ENCODE measurements at regions not wholly inside any gene's neighbourhood (a gene's known extent, or its start where the extent isn't known, plus 50 kb on each side); places are given as distances from the start of the nearest gene placed in this dataset.
"Not testable (repeated sequence)": the region's sequence is repeated elsewhere in the genome, so short reads cannot be mapped to it uniquely, and the experiment has no call there.

DNA sequence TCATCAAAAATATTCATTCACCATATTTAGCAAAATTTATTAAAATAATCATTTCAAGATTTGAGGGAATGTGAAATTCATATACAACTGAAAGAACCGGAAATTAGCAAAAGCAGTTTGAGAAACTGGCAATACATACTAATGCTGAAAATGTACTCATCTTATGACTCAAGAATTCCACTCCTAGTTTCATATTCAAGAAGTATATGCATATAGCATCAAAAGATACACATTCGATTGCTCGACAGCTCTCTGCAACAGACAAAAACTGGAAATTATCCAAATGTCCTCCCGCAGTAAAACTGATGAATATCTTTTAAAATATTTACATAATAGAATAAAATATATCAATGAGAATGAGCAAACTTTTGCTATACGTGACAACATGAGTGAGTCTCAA lies 189.2 kb upstream of the MGAT4C start:
- no peak for DNase-seq (ENCODE audit: low read depth in 2 of 2)

DNA sequence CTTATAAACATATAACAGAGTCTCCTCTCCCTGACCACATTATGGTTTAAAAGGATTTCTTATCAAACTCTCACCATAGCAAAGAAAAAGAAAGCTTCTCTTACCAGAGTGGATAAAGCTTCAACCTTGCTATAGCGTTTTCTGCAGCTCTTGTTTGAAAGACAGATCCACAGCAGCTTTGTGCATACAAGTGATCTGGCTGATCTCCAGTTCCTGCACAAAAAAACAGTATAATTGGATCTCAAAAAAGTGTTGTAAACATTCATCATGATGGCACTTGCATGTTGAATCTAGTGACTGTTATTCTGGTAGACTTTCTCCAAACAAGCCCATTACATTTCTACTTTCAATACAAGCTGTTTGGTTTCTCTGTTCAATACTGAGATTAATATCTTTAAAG lies 178.9 kb upstream of the MGAT4C start:
- no peak for DNase-seq (ENCODE audit: low read depth in 2 of 2)

GRCh38 chr12:86429824-86430223 lies 173.6 kb upstream of the MGAT4C start:
- no peak for DNase-seq (ENCODE audit: low read depth in 2 of 2)

DNA sequence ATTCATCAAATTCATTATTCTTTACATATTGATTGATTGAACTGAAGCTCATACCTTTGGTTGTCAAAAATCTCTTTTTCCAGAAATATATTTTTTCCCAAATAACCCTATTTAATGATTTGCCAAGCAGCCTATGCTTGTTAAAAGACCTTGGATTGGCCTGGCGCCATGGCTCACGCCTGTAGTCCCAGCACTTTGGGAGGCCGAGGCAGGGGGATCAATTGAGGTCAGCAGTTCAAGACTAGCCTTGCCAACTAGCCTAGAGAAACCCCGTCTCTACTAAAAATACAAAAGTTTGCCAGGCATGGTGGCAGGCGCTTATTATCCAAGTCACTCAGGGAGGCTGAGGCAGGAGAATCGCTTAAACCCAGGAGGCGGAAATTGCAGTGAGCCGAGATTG lies 165.1 kb upstream of the MGAT4C start:
- no peak for DNase-seq (ENCODE audit: low read depth in 2 of 2)

DNA sequence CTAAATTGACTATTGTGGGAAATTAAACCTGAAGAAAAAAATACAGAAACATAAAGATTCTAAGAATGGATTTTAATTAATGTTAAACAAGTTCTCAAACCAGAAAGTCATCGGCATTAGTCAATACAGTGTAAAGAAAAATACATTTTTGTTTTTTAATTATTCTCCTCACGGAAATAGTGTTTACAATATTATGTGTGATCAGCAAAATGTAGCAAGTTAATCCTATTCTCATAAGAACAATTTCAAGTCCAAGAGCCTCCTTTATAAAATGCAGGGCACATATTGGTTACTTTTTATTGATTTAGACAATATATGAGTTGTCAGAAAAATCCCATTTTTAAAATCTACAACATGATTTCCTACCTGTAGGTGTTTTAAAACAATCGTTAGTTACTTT lies 158.0 kb upstream of the MGAT4C start:
- no peak for DNase-seq (ENCODE audit: low read depth in 2 of 2)

GRCh38 chr12:86411710-86412109 lies 155.5 kb upstream of the MGAT4C start:
- DNase-seq (ENCODE audit: low read depth in 2 of 2): no peak

DNA sequence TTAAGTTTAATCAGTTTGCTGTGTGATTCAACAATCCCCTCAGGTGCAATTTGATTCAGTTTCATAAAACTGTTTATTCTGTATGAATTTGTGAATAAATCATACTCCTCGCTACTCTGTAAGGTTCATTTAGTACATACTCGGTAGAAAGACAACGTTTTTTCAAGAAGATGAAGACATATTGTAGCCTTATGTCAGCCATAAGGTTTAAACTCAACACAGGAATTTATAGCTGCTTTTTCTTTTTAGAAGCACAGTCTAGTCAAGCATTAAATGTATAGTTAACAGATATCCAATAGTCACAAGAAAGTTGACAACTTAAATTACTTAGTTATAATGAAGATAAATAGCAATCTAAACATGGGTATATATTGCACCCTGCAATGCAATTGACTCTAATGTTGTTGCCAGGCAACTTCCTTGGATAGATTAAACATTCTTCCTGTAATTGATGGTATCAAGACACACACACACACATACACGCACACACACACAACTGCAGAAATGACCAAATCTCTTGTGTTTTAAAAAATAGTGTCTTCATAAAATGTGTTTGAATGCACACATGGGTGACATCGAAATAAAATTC lies 151.5 kb upstream of the MGAT4C start:
- no peak for DNase-seq (ENCODE audit: low read depth in 2 of 2)

DNA sequence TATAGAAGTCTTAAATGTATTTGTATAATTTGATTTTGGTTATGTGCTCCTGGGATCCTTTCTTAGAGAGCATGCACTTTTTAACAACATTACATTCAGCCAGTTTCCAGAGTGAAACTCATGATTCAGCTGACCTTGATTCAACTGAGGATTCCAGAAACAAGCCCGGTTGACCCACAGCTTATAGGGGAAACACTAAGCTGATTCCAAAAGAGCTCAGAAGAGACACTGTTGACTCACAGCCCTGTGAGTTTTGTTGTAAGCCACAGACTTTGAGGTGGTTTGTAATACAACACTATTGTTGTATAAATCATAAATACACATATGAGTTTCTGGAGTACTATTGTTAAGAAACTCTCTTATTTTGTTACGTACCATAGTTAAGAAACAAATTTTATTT lies 133.8 kb upstream of the MGAT4C start:
- DNase-seq (ENCODE audit: low read depth in 2 of 2): no peak

- no peak for DNase-seq (ENCODE audit: low read depth in 2 of 2)
These were observed 131.5 kb upstream of the MGAT4C start for GRCh38 chr12:86387591-86388145.

DNA sequence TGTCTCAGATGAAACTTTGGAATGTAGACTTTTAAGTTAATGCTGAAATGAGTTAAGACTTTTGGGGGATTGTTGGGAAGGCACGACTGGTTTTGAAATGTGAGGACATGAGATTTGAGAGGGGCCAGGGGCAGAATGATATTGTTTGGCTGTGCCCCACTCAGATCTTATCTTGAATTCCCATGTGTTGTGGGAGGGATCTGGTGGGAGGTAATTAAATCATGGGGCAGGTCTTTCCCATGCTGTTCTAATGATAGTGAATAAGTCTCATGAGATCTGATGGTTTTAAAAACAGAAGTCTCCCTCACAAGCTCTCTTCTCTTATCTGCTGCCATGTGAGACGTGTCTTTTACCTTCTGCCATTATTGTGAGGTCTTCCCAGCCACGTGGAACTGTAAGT lies 127.6 kb upstream of the MGAT4C start:
- not testable (repeated sequence) for DNase-seq (ENCODE audit: low read depth in 2 of 2)

DNA sequence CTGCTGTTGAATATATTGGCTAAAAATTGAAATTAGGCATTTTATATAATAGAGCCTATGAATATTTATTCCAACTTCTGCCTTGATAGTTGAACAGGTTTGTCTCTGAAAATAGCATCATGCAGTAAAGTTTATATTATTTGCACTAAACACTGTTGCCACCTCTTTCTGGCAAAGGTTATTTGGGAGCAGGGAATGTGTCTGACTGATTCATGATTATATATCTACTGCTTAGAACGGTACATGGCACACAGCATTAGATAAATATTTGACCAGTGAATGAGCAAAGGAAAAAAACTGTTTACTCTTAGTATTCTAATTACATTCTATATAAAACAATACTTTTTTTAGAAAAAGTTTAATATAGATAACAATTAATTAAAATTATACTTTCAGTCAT lies 123.1 kb upstream of the MGAT4C start:
- no peak for DNase-seq (ENCODE audit: low read depth in 2 of 2)

GRCh38 chr12:86376052-86376451 lies 119.9 kb upstream of the MGAT4C start:
- no peak for DNase-seq (ENCODE audit: low read depth in 2 of 2)

DNA sequence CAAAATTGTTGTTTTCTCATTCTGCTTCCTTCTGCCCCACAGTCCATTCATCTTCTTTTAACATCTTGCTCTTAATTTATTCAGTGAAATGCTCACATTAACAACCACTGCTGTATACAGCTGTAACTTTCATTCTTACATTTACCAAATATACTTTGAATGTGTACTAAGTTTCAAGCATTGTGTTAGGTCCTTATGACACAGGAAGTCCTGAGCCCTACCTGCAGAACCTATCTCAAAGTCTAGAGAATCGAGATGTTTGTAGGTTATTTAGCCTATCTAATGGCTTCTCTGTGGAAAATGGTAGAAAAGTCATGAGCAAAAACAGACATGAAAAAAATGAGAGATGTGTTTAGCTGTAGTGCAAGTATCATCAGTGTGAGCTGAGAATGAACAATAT lies 117.6 kb upstream of the MGAT4C start:
- no peak for DNase-seq (ENCODE audit: low read depth in 2 of 2)

DNA sequence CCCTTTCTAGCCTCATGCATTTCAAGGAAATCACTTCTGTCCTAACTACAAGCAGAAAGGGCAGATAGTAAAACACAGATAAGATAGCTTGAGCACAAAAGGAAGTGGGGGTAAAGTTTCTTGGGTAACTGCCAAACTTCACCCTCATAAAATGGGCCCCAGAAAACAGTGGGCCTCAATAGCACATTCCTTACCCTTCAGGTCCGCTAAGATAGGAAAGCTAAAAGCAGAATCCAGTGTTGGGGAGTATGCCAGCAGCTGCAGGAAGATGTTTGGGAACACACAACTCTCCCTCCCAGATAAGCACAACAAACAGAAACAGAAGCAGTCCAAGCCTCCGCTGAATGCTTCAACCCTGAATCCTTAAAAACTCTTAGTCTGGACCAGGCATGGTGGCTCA lies 110.9 kb upstream of the MGAT4C start:
- no peak for DNase-seq (ENCODE audit: low read depth in 2 of 2)

GRCh38 chr12:86349196-86349595 lies 93.0 kb upstream of the MGAT4C start:
- DNase-seq (ENCODE audit: low read depth in 2 of 2): no peak

- no peak for DNase-seq (ENCODE audit: low read depth in 2 of 2)
These were observed 77.8 kb upstream of the MGAT4C start for GRCh38 chr12:86333955-86334522.

DNA sequence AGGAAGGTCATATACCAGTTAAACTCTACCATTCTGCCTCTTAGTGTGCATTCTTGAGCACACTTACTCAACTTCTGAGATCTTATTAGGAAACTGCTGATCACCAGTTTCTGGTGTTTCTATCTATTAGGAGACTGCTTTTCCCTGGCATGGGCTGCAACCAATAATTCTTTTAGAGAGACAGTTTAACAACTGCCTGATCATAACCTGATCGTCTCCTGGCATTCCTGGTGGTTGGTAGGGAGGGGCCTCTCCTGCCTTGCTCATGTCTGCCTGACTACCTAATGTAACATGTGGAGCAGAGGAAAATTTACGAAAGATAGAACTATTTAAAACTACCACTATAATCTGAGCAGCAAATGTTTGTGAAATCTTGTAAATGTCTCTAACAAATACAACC lies 75.3 kb upstream of the MGAT4C start:
- no peak for DNase-seq (ENCODE audit: low read depth in 2 of 2)

GRCh38 chr12:86331012-86331411 lies 74.8 kb upstream of the MGAT4C start:
- peak in 1 of 2 donors; percentile 15 for DNase-seq (ENCODE audit: low read depth in 2 of 2)

DNA sequence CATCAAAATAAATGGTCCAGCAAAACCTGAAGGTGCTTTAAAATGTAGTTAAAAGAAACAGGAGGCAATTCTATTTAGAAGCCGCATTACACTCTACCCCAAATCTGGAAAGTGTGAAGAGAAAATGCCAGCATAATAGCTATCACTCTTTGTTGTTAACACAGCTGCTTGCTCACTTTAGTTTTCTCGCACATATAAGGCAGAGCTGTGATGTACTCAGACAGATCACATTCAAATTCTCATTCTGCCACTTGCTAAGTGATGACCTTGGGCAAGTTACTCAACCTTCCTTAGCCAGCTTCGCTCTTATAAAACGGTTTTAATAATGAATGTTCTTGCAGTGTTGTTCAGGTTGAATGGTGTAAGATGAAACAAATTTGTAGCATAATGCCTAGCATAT lies 56.0 kb upstream of the MGAT4C start:
- no peak for DNase-seq (ENCODE audit: low read depth in 2 of 2)

Measured in dermis microvascular lymphatic vessel endothelial cell (primary cell).